ENCODE measurements at regions not wholly inside any gene's neighbourhood (a gene's known extent, or its start where the extent isn't known, plus 50 kb on each side); places are given as distances from the start of the nearest gene placed in this dataset.
"Not testable (repeated sequence)": the region's sequence is repeated elsewhere in the genome, so short reads cannot be mapped to it uniquely, and the experiment has no call there.

DNA sequence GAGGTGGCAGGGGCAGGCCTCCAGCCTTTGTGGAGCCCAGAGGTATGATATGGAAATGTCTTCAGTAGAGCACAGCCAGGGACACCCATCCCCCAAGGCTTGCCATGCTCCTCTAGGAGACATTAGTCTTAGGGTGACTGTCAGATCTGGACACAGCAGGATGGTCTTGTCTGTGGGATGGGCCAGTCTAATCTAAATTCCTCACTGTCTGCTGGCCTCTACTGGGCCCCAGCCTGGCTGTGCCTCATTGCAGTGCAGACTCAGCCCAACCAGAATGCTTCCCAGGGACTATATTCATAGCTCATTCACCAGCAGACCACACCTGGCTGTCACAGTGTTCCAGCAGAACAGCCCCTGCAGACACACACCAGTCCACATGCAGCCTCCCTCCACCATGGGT, 129.5 kb upstream of the MRPS30 start:
- no peaks in the 10 kb centered on the region for H3K9me3 ChIP-seq (ENCODE audit: insufficient read depth, low read length)
- H3K36me3 ChIP-seq (ENCODE audit: insufficient read depth, insufficient read length, low read length) = no peaks in the 10 kb centered on the region
- no peak overlapping the region for H3K9ac ChIP-seq (ENCODE audit: insufficient read length, low read depth)
- H3K4me1 ChIP-seq (ENCODE audit: insufficient read depth, insufficient read length) = no peaks in the 10 kb centered on the region
- DNase-seq (ENCODE audit: low read depth, low spot score) = no peak
- H3K4me3 ChIP-seq (ENCODE audit: insufficient read length, low read depth) = no peak overlapping the region
- no peak for TF ChIP-seq ZNF274 (IDR thresholded peaks at IDR 0.05; ENCODE audit: low read depth, low read length)
- TF ChIP-seq YY1 (IDR thresholded peaks at IDR 0.05; ENCODE audit: insufficient read depth, insufficient read length) = no peak
- no peak for TF ChIP-seq SUZ12 (IDR thresholded peaks at IDR 0.05; ENCODE audit: extremely low read depth, insufficient read depth, insufficient read length)
- H3K27me3 ChIP-seq (ENCODE audit: insufficient read depth, insufficient read length) = no peaks in the 10 kb centered on the region

DNA sequence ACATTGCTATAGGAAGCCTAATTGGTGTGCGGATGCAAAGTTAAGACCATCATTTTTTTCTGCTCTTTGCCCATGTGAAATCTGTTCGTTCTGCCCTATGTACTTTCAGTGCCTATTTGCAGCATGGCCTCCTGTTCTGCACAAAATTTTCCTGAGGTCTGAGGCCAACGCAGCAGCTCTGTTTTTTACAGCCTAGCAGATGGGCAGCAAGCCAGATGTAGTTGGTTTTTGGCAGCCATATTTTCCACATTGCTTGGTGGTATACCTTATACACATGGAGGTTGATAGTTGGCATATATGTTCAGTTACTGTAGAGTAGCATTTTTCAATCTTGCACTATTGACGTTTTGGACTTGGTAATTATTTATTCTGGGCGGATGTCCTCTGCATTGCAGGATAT, 133.5 kb upstream of the MRPS30 start:
- H3K9ac ChIP-seq (ENCODE audit: insufficient read length, low read depth) = no peak overlapping the region

DNA sequence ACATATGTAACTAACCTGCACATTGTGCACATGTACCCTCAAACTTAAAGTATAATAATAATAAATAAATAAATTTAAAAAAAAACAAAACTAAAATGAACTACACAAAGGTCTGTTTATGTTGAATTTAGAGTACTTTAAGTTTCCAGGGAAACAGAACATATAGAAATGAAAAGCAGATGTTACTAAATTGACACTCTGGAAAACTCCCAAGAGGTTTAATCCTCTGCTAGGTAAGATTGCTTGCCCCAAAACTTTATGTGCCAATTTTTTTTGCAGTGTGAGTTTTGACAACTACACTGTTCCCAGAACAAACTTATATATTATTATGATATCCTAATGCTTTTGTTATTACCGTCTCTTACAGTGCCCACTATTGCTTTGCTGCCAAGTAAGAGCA, 134.3 kb upstream of the MRPS30 start:
- H3K4me3 ChIP-seq (ENCODE audit: insufficient read length, low read depth) = no peak overlapping the region
- H3K9me3 ChIP-seq (ENCODE audit: insufficient read depth, low read length) = no peaks in the 10 kb centered on the region
- no peak overlapping the region for H3K9ac ChIP-seq (ENCODE audit: insufficient read length, low read depth)
- DNase-seq (ENCODE audit: low read depth, low spot score) = no peak
- TF ChIP-seq ZNF274 (IDR thresholded peaks at IDR 0.05; ENCODE audit: low read depth, low read length) (no peak), SUZ12 (IDR thresholded peaks at IDR 0.05; ENCODE audit: extremely low read depth, insufficient read depth, insufficient read length) (no peak), YY1 (IDR thresholded peaks at IDR 0.05; ENCODE audit: insufficient read depth, insufficient read length) (no peak)
- no peaks in the 10 kb centered on the region for H3K27me3 ChIP-seq (ENCODE audit: insufficient read depth, insufficient read length)
- no peaks in the 10 kb centered on the region for H3K4me1 ChIP-seq (ENCODE audit: insufficient read depth, insufficient read length)
- no peaks in the 10 kb centered on the region for H3K36me3 ChIP-seq (ENCODE audit: insufficient read depth, insufficient read length, low read length)

More for the DNA sequence above, 133.5 kb upstream of the MRPS30 start:
- no peak for DNase-seq (ENCODE audit: low read depth, low spot score)
- Histone ChIP-seq H3K27me3 (ENCODE audit: insufficient read depth, insufficient read length) (no peaks in the 10 kb centered on the region), H3K9me3 (ENCODE audit: insufficient read depth, low read length) (no peaks in the 10 kb centered on the region), H3K4me1 (ENCODE audit: insufficient read depth, insufficient read length) (no peaks in the 10 kb centered on the region), H3K4me3 (ENCODE audit: insufficient read length, low read depth) (no peak overlapping the region), H3K36me3 (ENCODE audit: insufficient read depth, insufficient read length, low read length) (no peaks in the 10 kb centered on the region)
- TF ChIP-seq SUZ12 (IDR thresholded peaks at IDR 0.05; ENCODE audit: extremely low read depth, insufficient read depth, insufficient read length) (no peak), YY1 (IDR thresholded peaks at IDR 0.05; ENCODE audit: insufficient read depth, insufficient read length) (no peak), ZNF274 (IDR thresholded peaks at IDR 0.05; ENCODE audit: low read depth, low read length) (no peak)

DNA sequence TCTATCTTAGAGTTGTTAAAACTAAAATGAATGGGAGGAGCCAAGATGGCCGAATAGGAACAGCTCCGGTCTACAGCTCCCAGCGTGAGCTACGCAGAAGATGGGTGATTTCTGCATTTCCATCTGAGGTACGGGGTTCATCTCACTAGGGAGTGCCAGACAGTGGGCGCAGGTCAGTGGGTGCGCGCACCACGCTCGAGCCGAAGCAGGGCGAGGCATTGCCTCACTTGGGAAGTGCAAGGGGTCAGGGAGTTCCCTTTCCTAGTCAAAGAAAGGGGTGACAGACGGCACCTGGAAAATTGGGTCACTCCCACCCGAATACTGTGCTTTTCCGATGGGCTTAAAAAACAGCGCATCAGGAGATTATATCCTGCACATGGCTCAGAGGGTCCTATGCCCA, 140.3 kb upstream of the MRPS30 start:
- not testable (repeated sequence) for H3K4me3 ChIP-seq (ENCODE audit: insufficient read length, low read depth); H3K36me3 ChIP-seq (ENCODE audit: insufficient read depth, insufficient read length, low read length); H3K9me3 ChIP-seq (ENCODE audit: insufficient read depth, low read length); H3K9ac ChIP-seq (ENCODE audit: insufficient read length, low read depth); H3K27me3 ChIP-seq (ENCODE audit: insufficient read depth, insufficient read length); H3K4me1 ChIP-seq (ENCODE audit: insufficient read depth, insufficient read length); DNase-seq (ENCODE audit: low read depth, low spot score)

DNA sequence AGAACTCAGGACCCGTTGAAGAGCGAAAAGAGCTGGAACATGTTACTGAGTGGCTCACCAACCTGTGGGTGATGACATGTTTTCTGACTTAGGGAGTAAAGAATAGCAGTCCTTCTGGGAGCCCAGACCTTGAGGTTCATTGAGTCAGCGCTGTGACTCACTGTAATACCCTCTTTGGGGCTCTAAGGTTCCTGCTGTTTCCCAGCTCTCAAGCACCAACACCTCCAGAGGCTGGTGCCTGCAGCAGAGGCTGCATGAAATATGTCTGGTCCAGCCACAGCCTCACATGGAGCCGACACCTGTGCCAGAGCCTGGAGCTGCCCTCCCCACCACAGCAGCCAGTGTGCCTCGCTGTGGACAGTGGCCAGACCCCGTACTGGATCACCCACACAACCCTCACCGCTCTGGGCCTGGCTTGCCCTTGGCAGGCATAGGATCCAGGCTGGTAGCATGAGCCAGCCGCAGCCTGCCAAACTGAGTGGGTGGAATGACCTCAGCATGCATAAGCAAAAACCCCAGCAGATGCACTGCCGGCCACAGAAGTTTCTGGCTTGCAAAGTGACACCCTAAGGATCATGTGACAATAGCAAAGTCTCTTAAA, 143.5 kb upstream of the MRPS30 start:
- H3K4me1 ChIP-seq (ENCODE audit: insufficient read depth, insufficient read length) = no peaks in the 10 kb centered on the region
- H3K36me3 ChIP-seq (ENCODE audit: insufficient read depth, insufficient read length, low read length) = no peaks in the 10 kb centered on the region
- H3K27me3 ChIP-seq (ENCODE audit: insufficient read depth, insufficient read length) = no peaks in the 10 kb centered on the region
- no peak overlapping the region for H3K9ac ChIP-seq (ENCODE audit: insufficient read length, low read depth)
- H3K9me3 ChIP-seq (ENCODE audit: insufficient read depth, low read length) = no peaks in the 10 kb centered on the region
- TF ChIP-seq ZNF274 (IDR thresholded peaks at IDR 0.05; ENCODE audit: low read depth, low read length) = no peak
- TF ChIP-seq YY1 (IDR thresholded peaks at IDR 0.05; ENCODE audit: insufficient read depth, insufficient read length) = no peak
- TF ChIP-seq SUZ12 (IDR thresholded peaks at IDR 0.05; ENCODE audit: extremely low read depth, insufficient read depth, insufficient read length) = no peak
- no peak for DNase-seq (ENCODE audit: low read depth, low spot score)
- H3K4me3 ChIP-seq (ENCODE audit: insufficient read length, low read depth) = no peak overlapping the region

DNA sequence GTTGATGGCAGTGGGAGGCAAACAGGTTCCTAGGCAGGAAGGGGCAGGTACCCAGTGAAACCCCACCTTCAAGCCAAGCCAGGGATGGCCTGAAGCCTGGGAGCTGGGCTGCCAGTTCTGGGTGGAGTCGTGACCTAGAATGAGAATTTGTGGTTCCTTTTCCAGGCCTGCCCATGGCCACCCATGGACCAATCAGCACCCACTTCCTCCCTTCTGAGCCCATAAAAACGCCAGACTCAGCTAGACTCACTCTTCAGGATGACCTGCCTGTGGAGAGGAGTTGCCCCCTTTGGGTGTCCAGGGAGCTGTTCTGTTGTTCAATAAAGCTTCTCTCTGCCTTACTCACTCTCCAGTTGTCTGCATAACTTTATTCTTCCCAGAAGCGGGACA, 144.0 kb upstream of the MRPS30 start:
- no peaks in the 10 kb centered on the region for H3K36me3 ChIP-seq (ENCODE audit: insufficient read depth, insufficient read length, low read length)
- no peaks in the 10 kb centered on the region for H3K4me1 ChIP-seq (ENCODE audit: insufficient read depth, insufficient read length)
- no peak for DNase-seq (ENCODE audit: low read depth, low spot score)
- H3K27me3 ChIP-seq (ENCODE audit: insufficient read depth, insufficient read length) = no peaks in the 10 kb centered on the region
- H3K9me3 ChIP-seq (ENCODE audit: insufficient read depth, low read length) = no peaks in the 10 kb centered on the region
- TF ChIP-seq SUZ12 (IDR thresholded peaks at IDR 0.05; ENCODE audit: extremely low read depth, insufficient read depth, insufficient read length) (no peak), YY1 (IDR thresholded peaks at IDR 0.05; ENCODE audit: insufficient read depth, insufficient read length) (no peak), ZNF274 (IDR thresholded peaks at IDR 0.05; ENCODE audit: low read depth, low read length) (no peak)
- H3K4me3 ChIP-seq (ENCODE audit: insufficient read length, low read depth) = no peak overlapping the region
- no peak overlapping the region for H3K9ac ChIP-seq (ENCODE audit: insufficient read length, low read depth)

DNA sequence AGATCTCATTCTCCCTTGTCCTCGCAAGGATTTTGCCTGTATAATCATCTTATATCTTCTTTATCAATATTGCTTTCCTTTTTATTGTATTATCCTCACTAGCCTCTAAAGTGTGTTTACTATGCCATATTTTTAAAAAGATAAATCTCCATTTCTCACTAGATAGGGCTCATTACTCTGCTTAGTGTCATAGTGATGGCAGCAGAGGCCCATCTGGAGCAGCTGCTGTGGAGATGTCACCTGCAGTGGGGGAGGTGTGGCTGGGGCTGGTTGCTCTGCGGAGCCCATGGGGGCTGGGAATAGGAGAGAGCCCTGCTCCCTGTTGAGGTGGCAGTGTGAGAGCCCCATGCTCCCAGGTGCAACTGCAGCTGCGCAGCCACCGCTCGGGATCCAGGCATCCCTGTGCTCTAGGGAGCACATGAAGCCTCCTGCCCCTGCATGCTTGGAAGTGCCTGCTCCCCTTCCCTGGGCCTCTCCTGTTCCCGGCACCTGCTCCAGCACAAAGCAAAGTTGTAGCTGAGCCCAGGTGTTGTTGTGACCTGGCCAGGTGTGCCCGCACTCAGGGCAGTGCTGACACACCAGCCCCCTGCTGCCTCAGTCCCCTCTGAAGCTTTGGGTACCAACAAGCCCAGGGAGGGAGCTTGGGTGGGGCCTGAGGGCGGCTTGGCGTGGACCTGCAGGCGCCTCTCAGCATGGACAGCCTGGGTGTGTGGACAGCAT, 144.6 kb upstream of the MRPS30 start:
- H3K4me3 ChIP-seq (ENCODE audit: insufficient read length, low read depth) = no peak overlapping the region
- TF ChIP-seq YY1 (IDR thresholded peaks at IDR 0.05; ENCODE audit: insufficient read depth, insufficient read length) (no peak), SUZ12 (IDR thresholded peaks at IDR 0.05; ENCODE audit: extremely low read depth, insufficient read depth, insufficient read length) (no peak), ZNF274 (IDR thresholded peaks at IDR 0.05; ENCODE audit: low read depth, low read length) (no peak)
- H3K27me3 ChIP-seq (ENCODE audit: insufficient read depth, insufficient read length) = no peaks in the 10 kb centered on the region
- H3K9ac ChIP-seq (ENCODE audit: insufficient read length, low read depth) = no peak overlapping the region
- H3K4me1 ChIP-seq (ENCODE audit: insufficient read depth, insufficient read length) = no peaks in the 10 kb centered on the region
- H3K36me3 ChIP-seq (ENCODE audit: insufficient read depth, insufficient read length, low read length) = no peaks in the 10 kb centered on the region
- DNase-seq (ENCODE audit: low read depth, low spot score) = no peak
- no peaks in the 10 kb centered on the region for H3K9me3 ChIP-seq (ENCODE audit: insufficient read depth, low read length)
